ENCODE measurements at regions not wholly inside any gene's neighbourhood (a gene's known extent, or its start where the extent isn't known, plus 50 kb on each side); places are given as distances from the start of the nearest gene placed in this dataset.

DNA sequence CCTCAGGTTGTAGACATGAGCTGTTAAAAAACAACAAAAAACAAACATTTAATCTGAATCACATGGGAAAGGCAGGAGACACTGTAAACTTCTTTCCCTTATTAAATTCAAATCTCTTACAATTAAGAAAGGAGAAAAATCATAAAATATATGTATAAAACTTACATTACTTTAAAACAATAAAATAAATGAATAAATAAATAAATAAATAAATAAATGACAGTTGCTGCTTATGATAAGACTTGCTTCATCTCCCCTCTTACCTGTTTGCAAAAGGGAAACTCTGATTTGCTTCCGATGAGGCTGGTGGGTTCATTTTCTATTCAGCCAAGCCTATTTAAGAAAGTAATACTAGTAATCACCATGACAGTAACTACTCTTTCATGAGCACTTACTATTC is 353.4 kb upstream of the TBL1XR1 start:
- Histone ChIP-seq H3K36me3 (ENCODE audit: control insufficient read depth in 3 of 3, insufficient read depth in 3 of 3, low read length in 3 of 3) (no peaks in the 10 kb centered on the region), H3K4me1 (ENCODE audit: control insufficient read depth in 3 of 3, insufficient read depth in 3 of 3, low read length in 3 of 3) (peaks cover 0 to 6% (median 0%) of the 10 kb centered on the region in 3 donors), H3K9ac (ENCODE audit: low read depth in 1 of 3, low read length in 3 of 3) (no peak overlapping the region), H3K4me3 (ENCODE audit: low read length in 3 of 3) (no peak overlapping the region), H3K27me3 (ENCODE audit: control insufficient read depth in 3 of 3, insufficient read depth in 3 of 3, low read length in 3 of 3) (no peaks in the 10 kb centered on the region), H3K27ac (ENCODE audit: low read depth, low read length) (no peak overlapping the region), H3K9me3 (ENCODE audit: control insufficient read depth in 3 of 3, low read length in 3 of 3) (no peaks in the 10 kb centered on the region)

GRCh38 chr3:177551431-177551836 is 354.2 kb upstream of the TBL1XR1 start:
- no peaks in the 10 kb centered on the region for H3K36me3 ChIP-seq (ENCODE audit: control insufficient read depth in 3 of 3, insufficient read depth in 3 of 3, low read length in 3 of 3)
- no peak overlapping the region for H3K9ac ChIP-seq (ENCODE audit: low read depth in 1 of 3, low read length in 3 of 3)
- no peaks in the 10 kb centered on the region for H3K9me3 ChIP-seq (ENCODE audit: control insufficient read depth in 3 of 3, low read length in 3 of 3)
- no peak overlapping the region for H3K4me3 ChIP-seq (ENCODE audit: low read length in 3 of 3)
- H3K27me3 ChIP-seq (ENCODE audit: control insufficient read depth in 3 of 3, insufficient read depth in 3 of 3, low read length in 3 of 3): no peaks in the 10 kb centered on the region
- H3K27ac ChIP-seq (ENCODE audit: low read depth, low read length): no peak overlapping the region
- peaks cover 0 to 6% (median 0%) of the 10 kb centered on the region in 3 donors for H3K4me1 ChIP-seq (ENCODE audit: control insufficient read depth in 3 of 3, insufficient read depth in 3 of 3, low read length in 3 of 3)

GRCh38 chr3:177552051-177552450 is 354.8 kb upstream of the TBL1XR1 start:
- H3K27ac ChIP-seq (ENCODE audit: low read depth, low read length): no peak overlapping the region
- no peak overlapping the region for H3K4me3 ChIP-seq (ENCODE audit: low read length in 3 of 3)
- no peaks in the 10 kb centered on the region for H3K36me3 ChIP-seq (ENCODE audit: control insufficient read depth in 3 of 3, insufficient read depth in 3 of 3, low read length in 3 of 3)
- H3K9ac ChIP-seq (ENCODE audit: low read depth in 1 of 3, low read length in 3 of 3): no peak overlapping the region
- H3K27me3 ChIP-seq (ENCODE audit: control insufficient read depth in 3 of 3, insufficient read depth in 3 of 3, low read length in 3 of 3): no peaks in the 10 kb centered on the region
- no peaks in the 10 kb centered on the region for H3K9me3 ChIP-seq (ENCODE audit: control insufficient read depth in 3 of 3, low read length in 3 of 3)
- peaks cover 0 to 6% (median 0%) of the 10 kb centered on the region in 3 donors for H3K4me1 ChIP-seq (ENCODE audit: control insufficient read depth in 3 of 3, insufficient read depth in 3 of 3, low read length in 3 of 3)

DNA sequence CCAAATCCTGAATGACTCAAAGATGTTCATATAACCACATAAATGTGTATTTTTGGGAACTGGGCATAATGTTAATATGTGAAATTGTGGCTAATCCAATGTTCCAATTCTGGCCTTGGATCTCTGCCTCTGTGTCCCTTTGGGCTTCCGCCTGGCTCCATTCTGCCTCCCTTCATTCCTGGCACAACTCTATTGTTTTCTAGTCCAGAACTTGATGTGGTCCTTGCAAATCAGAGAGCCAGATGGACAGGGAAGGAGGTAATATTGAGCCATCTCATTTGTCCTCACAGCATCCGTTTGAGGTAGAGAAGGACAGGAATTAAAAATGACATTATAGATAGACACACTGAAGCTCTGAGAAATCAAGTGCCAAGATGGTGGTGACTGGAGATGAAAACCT is 355.7 kb upstream of the TBL1XR1 start:
- Histone ChIP-seq H3K27ac (ENCODE audit: low read depth, low read length) (no peak overlapping the region), H3K4me1 (ENCODE audit: control insufficient read depth in 3 of 3, insufficient read depth in 3 of 3, low read length in 3 of 3) (peaks cover 0 to 6% (median 0%) of the 10 kb centered on the region in 3 donors), H3K4me3 (ENCODE audit: low read length in 3 of 3) (no peak overlapping the region), H3K9me3 (ENCODE audit: control insufficient read depth in 3 of 3, low read length in 3 of 3) (no peaks in the 10 kb centered on the region), H3K9ac (ENCODE audit: low read depth in 1 of 3, low read length in 3 of 3) (no peak overlapping the region), H3K36me3 (ENCODE audit: control insufficient read depth in 3 of 3, insufficient read depth in 3 of 3, low read length in 3 of 3) (no peaks in the 10 kb centered on the region), H3K27me3 (ENCODE audit: control insufficient read depth in 3 of 3, insufficient read depth in 3 of 3, low read length in 3 of 3) (no peaks in the 10 kb centered on the region)

GRCh38 chr3:177553579-177553978 is 356.3 kb upstream of the TBL1XR1 start:
- Histone ChIP-seq H3K27me3 (ENCODE audit: control insufficient read depth in 3 of 3, insufficient read depth in 3 of 3, low read length in 3 of 3) (no peaks in the 10 kb centered on the region), H3K4me3 (ENCODE audit: low read length in 3 of 3) (no peak overlapping the region), H3K9ac (ENCODE audit: low read depth in 1 of 3, low read length in 3 of 3) (no peak overlapping the region), H3K9me3 (ENCODE audit: control insufficient read depth in 3 of 3, low read length in 3 of 3) (no peaks in the 10 kb centered on the region), H3K27ac (ENCODE audit: low read depth, low read length) (no peak overlapping the region), H3K36me3 (ENCODE audit: control insufficient read depth in 3 of 3, insufficient read depth in 3 of 3, low read length in 3 of 3) (no peaks in the 10 kb centered on the region), H3K4me1 (ENCODE audit: control insufficient read depth in 3 of 3, insufficient read depth in 3 of 3, low read length in 3 of 3) (peaks cover 0 to 6% (median 0%) of the 10 kb centered on the region in 3 donors)

DNA sequence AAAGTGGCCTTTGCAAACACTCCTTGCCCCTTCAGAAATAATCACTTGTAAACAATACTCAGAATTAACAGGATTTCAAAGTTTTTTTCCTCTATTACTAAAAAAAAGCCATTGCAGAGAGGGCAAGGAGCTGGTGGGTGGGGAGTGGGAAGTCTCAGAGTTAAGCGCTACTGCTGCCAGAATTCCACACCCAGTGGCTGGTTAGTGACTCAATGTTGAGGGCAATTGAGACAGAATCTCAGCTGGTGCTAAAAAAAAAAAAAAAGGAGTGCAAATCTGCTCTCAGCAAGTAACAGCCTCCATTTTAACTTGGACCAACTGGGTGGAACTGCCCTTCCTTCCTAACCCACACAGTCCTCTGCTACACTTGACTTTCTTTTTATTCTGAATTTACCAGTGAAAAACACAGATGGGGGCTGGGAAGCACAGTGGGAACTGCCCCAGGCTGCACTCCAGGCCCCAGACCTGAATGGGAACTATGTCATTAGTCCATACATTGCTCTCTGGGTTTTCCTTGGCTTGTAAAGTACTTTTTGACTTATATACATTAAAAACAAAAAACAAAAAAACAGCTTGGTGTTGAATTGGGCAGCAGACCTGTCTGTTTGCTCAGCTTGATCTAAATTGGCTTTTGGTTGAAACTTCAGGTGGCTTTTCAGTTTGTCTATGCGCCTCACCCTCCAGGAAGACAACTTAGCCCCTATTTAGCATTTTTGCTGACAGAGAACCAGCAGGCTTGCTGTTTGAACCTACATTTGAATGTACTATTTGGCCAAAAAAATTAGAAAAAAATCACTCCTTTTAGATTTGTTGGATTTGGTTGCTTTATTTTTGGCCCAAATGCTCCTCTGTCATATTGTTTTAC is 357.8 kb upstream of the TBL1XR1 start:
- Histone ChIP-seq H3K36me3 (ENCODE audit: control insufficient read depth in 3 of 3, insufficient read depth in 3 of 3, low read length in 3 of 3) (no peaks in the 10 kb centered on the region), H3K9me3 (ENCODE audit: control insufficient read depth in 3 of 3, low read length in 3 of 3) (no peaks in the 10 kb centered on the region), H3K9ac (ENCODE audit: low read depth in 1 of 3, low read length in 3 of 3) (no peak overlapping the region), H3K4me3 (ENCODE audit: low read length in 3 of 3) (no peak overlapping the region), H3K4me1 (ENCODE audit: control insufficient read depth in 3 of 3, insufficient read depth in 3 of 3, low read length in 3 of 3) (peaks cover 0 to 6% (median 0%) of the 10 kb centered on the region in 3 donors), H3K27ac (ENCODE audit: low read depth, low read length) (no peak overlapping the region), H3K27me3 (ENCODE audit: control insufficient read depth in 3 of 3, insufficient read depth in 3 of 3, low read length in 3 of 3) (no peaks in the 10 kb centered on the region)

DNA sequence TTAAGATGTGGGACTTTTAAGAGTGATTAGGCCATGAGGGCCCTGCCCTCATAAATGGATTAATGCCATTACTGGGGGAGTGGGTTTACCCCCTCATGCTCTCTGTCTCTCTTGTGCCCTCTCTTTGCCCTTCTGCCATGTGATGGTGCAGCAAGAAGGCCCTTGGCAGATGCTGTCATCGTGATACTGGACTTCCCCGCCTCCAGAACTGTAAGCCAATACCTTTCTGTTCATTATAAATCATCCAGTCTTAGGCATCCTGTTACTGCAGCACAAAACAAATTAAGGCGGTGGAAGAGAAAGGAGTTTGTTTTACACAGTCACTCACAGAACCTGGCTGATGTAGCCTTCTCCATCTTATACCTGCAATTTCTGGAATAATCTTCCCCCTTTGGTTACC is 360.3 kb upstream of the TBL1XR1 start:
- H3K36me3 ChIP-seq (ENCODE audit: control insufficient read depth in 3 of 3, insufficient read depth in 3 of 3, low read length in 3 of 3): no peaks in the 10 kb centered on the region
- no peak overlapping the region for H3K9ac ChIP-seq (ENCODE audit: low read depth in 1 of 3, low read length in 3 of 3)
- H3K4me3 ChIP-seq (ENCODE audit: low read length in 3 of 3): no peak overlapping the region

GRCh38 chr3:177561365-177561764 is 364.1 kb upstream of the TBL1XR1 start:
- Histone ChIP-seq H3K4me3 (ENCODE audit: low read length in 3 of 3) (no peak overlapping the region), H3K36me3 (ENCODE audit: control insufficient read depth in 3 of 3, insufficient read depth in 3 of 3, low read length in 3 of 3) (no peaks in the 10 kb centered on the region), H3K9me3 (ENCODE audit: control insufficient read depth in 3 of 3, low read length in 3 of 3) (no peaks in the 10 kb centered on the region), H3K9ac (ENCODE audit: low read depth in 1 of 3, low read length in 3 of 3) (no peak overlapping the region), H3K27me3 (ENCODE audit: control insufficient read depth in 3 of 3, insufficient read depth in 3 of 3, low read length in 3 of 3) (no peaks in the 10 kb centered on the region), H3K27ac (ENCODE audit: low read depth, low read length) (no peak overlapping the region), H3K4me1 (ENCODE audit: control insufficient read depth in 3 of 3, insufficient read depth in 3 of 3, low read length in 3 of 3) (no peaks in the 10 kb centered on the region)

More for the DNA sequence above, 360.3 kb upstream of the TBL1XR1 start:
- H3K9me3 ChIP-seq (ENCODE audit: control insufficient read depth in 3 of 3, low read length in 3 of 3): no peaks in the 10 kb centered on the region
- no peaks in the 10 kb centered on the region for H3K27me3 ChIP-seq (ENCODE audit: control insufficient read depth in 3 of 3, insufficient read depth in 3 of 3, low read length in 3 of 3)
- peaks cover 0 to 6% (median 0%) of the 10 kb centered on the region in 3 donors for H3K4me1 ChIP-seq (ENCODE audit: control insufficient read depth in 3 of 3, insufficient read depth in 3 of 3, low read length in 3 of 3)
- H3K27ac ChIP-seq (ENCODE audit: low read depth, low read length): no peak overlapping the region

DNA sequence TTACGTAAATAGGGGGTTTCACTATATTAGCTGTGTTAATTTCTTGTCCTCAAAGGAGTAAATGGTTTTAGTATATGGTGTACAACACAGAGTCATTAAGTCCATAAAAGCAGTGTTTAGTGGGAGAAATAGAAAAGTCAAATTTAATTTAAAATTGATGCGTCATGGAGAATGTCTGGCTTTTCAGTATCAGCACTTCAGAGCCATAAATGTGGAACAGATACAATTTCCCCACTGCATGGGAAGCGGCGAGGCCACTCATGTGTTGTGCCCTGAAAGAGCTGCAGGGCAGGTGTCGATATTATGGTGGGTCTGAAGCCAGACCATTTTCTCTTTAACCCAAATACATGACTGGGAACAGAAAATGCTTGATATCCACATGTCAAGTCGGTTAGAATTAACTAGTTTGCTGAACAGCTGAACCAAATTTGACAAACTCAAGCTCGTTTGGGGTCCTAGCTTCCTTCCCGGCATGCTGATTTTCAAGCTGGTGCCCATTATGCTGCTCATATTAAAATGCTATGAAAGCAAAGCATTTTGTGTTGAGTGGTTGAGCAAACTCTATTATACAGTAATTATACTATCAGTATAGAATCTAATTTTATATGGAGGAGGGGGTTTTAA is 364.6 kb upstream of the TBL1XR1 start:
- Histone ChIP-seq H3K36me3 (ENCODE audit: control insufficient read depth in 3 of 3, insufficient read depth in 3 of 3, low read length in 3 of 3) (no peaks in the 10 kb centered on the region), H3K27me3 (ENCODE audit: control insufficient read depth in 3 of 3, insufficient read depth in 3 of 3, low read length in 3 of 3) (no peaks in the 10 kb centered on the region), H3K27ac (ENCODE audit: low read depth, low read length) (no peak overlapping the region), H3K9ac (ENCODE audit: low read depth in 1 of 3, low read length in 3 of 3) (no peak overlapping the region), H3K4me3 (ENCODE audit: low read length in 3 of 3) (no peak overlapping the region), H3K9me3 (ENCODE audit: control insufficient read depth in 3 of 3, low read length in 3 of 3) (no peaks in the 10 kb centered on the region), H3K4me1 (ENCODE audit: control insufficient read depth in 3 of 3, insufficient read depth in 3 of 3, low read length in 3 of 3) (no peaks in the 10 kb centered on the region)

GRCh38 chr3:177563243-177563780 is 366.0 kb upstream of the TBL1XR1 start:
- no peaks in the 10 kb centered on the region for H3K27me3 ChIP-seq (ENCODE audit: control insufficient read depth in 3 of 3, insufficient read depth in 3 of 3, low read length in 3 of 3)
- no peaks in the 10 kb centered on the region for H3K4me1 ChIP-seq (ENCODE audit: control insufficient read depth in 3 of 3, insufficient read depth in 3 of 3, low read length in 3 of 3)
- no peak overlapping the region for H3K4me3 ChIP-seq (ENCODE audit: low read length in 3 of 3)
- no peak overlapping the region for H3K9ac ChIP-seq (ENCODE audit: low read depth in 1 of 3, low read length in 3 of 3)
- no peaks in the 10 kb centered on the region for H3K9me3 ChIP-seq (ENCODE audit: control insufficient read depth in 3 of 3, low read length in 3 of 3)
- no peaks in the 10 kb centered on the region for H3K36me3 ChIP-seq (ENCODE audit: control insufficient read depth in 3 of 3, insufficient read depth in 3 of 3, low read length in 3 of 3)
- no peak overlapping the region for H3K27ac ChIP-seq (ENCODE audit: low read depth, low read length)

All from skeletal muscle tissue (tissue), 3 donors.